A549 (cell line): ENCODE measurements at regions not wholly inside any gene's neighbourhood (a gene's known extent, or its start where the extent isn't known, plus 50 kb on each side); places are given as distances from the start of the nearest gene placed in this dataset.

Experiments
- ATAC-seq, 2 experiments: fragments of 200-7000 bp in 1 of 2; fragments of >200 bp in 1 of 2; cut with Nextera tagmentation in 1 of 2; cut with Tn5 transposase in 1 of 2; 3 replicates each; pipeline versions ENCODE4 v1.8.0 to v1.9.1; 2018 to 2020; ENCODE audit warnings: mild to moderate bottlenecking in 1 of 2, moderate library complexity in 1 of 2
- CTCF ChIA-PET: fragments of 300-600 bp; sonication (Branson Sonifier 250); formaldehyde crosslinking; extraction: SDS; loops from one replicate; lab custom pipeline; 2021; ENCODE audit warnings: antibody characterized with exemption, inconsistent platforms; lab: Yijun Ruan, JAX
- POLR2A ChIA-PET: fragments of 350-600 bp; formaldehyde crosslinking; extraction: SDS; loops from one replicate; lab custom pipeline; 2021; ENCODE audit warnings: antibody characterized with exemption, inconsistent platforms; lab: Yijun Ruan, JAX
- DNase-seq, 2 experiments: peaks; one replicate each; pipeline versions ENCODE4 v3.0.0 to v3.0.0-alpha.2; 2011 to 2016; ENCODE audit warnings: low read depth in 1 of 2, low spot score in 1 of 2
- FAIRE-seq: peaks from 2 replicates; lab custom pipeline; 2011; peaks lifted over from hg19 to GRCh38; lab: Jason Lieb, UNC
- H3K27ac ChIP-seq, 2 experiments: fragments of >200 bp; sonication (Bioruptor Twin); formaldehyde crosslinking; 3 replicates each; pipeline ENCODE4 v1.5.1; 2016 to 2017
- H3K4me1 ChIP-seq: fragments of >200 bp; sonication (Bioruptor Twin); formaldehyde crosslinking; 3 replicates; pipeline ENCODE4 v1.6.1; 2016
- H3K4me2 ChIP-seq: fragments of >200 bp; sonication (Bioruptor Twin); formaldehyde crosslinking; 3 replicates; pipeline ENCODE4 v1.6.1; 2016
- H3K4me3 ChIP-seq: fragments of >200 bp; sonication (Bioruptor Twin); formaldehyde crosslinking; 3 replicates; pipeline ENCODE4 v1.5.1; 2016
- H3K9me3 ChIP-seq: fragments of >200 bp; sonication (Bioruptor Twin); formaldehyde crosslinking; 3 replicates; pipeline ENCODE4 v1.6.1; 2016
- CBX2 ChIP-seq: fragments of 200-600 bp; sonication (generic); IDR thresholded peaks from 2 replicates; pipeline ENCODE4 v1.6.1; 2016; ENCODE audit warnings: low read depth, mild to moderate bottlenecking, borderline replicate concordance
- CBX8 ChIP-seq: fragments of 200-600 bp; sonication (generic); IDR thresholded peaks from 2 replicates; pipeline ENCODE4 v1.6.1; 2016
- CHD2 ChIP-seq: fragments of 150-350 bp; IDR thresholded peaks from 2 replicates; pipeline ENCODE4 v1.6.1; 2014; ENCODE audit warnings: low read length; ENCODE audit not compliant: partially characterized antibody
- CHD4 ChIP-seq: fragments of 200-600 bp; sonication (generic); IDR thresholded peaks from 2 replicates; pipeline ENCODE4 v1.6.1; 2016; ENCODE audit warnings: antibody characterized with exemption, mild to moderate bottlenecking, borderline replicate concordance
- EP300 ChIP-seq, 2 experiments: fragments of >200 bp; sonication (Bioruptor Twin); formaldehyde crosslinking; IDR thresholded peaks; 2 replicates in 1 of 2; 3 replicates in 1 of 2; pipeline ENCODE4 v1.6.1; 2016 to 2017
- FOSL2 ChIP-seq, 2 experiments: fragments of 450-650 bp in 1 of 2; fragments of >200 bp in 1 of 2; sonication (Bioruptor Twin) in 1 of 2; formaldehyde crosslinking; IDR thresholded peaks; 2 replicates each; pipeline versions ENCODE4 v1.5.0 to v1.6.1; 2016 to 2020; ENCODE audit warnings: mild to moderate bottlenecking in 1 of 2, moderate library complexity in 1 of 2
- FOXS1 ChIP-seq: fragments of 250-450 bp; sonication (Bioruptor Pico); IDR thresholded peaks from 2 replicates; pipeline ENCODE4 v1.5.0; 2020; ENCODE audit warnings: mild to moderate bottlenecking, moderate library complexity
- GATA3 ChIP-seq: IDR thresholded peaks from 2 replicates; pipeline ENCODE4 v1.6.1; 2012; ENCODE audit warnings: borderline replicate concordance
- HEYL ChIP-seq: fragments of 250-450 bp; sonication (Bioruptor Pico); IDR thresholded peaks from 2 replicates; pipeline ENCODE4 v1.8.0; 2021; ENCODE audit warnings: mild to moderate bottlenecking, moderate library complexity
- KDM1A ChIP-seq: fragments of 200-600 bp; sonication (generic); IDR thresholded peaks from 2 replicates; pipeline ENCODE4 v1.6.1; 2016; ENCODE audit warnings: low read depth, mild to moderate bottlenecking
- KDM5A ChIP-seq: fragments of 200-600 bp; sonication (generic); IDR thresholded peaks from 2 replicates; pipeline ENCODE4 v1.6.1; 2016; ENCODE audit warnings: antibody characterized with exemption, mild to moderate bottlenecking
- MYC ChIP-seq: IDR thresholded peaks from 2 replicates; pipeline ENCODE4 v1.6.1; 2012; ENCODE audit warnings: mild to moderate bottlenecking, inconsistent platforms, low read length, improper control_type of control experiment, borderline replicate concordance
- NR3C1 ChIP-seq: fragments of >200 bp; sonication (Bioruptor Twin); formaldehyde crosslinking; IDR thresholded peaks from 3 replicates; pipeline ENCODE4 v1.6.1; 2017
- PHF8 ChIP-seq: fragments of 200-600 bp; sonication (generic); IDR thresholded peaks from 2 replicates; pipeline ENCODE4 v1.6.1; 2016; ENCODE audit warnings: low read depth, mild to moderate bottlenecking, antibody characterized with exemption, moderate library complexity, borderline replicate concordance
- POLR2A ChIP-seq: IDR thresholded peaks from 2 replicates; pipeline ENCODE4 v1.6.1; 2012; ENCODE audit warnings: mild to moderate bottlenecking, low read length
- POLR2AphosphoS2 ChIP-seq: conservative IDR thresholded peaks from 2 replicates; pipeline ENCODE4 v1.6.1; 2012; ENCODE audit warnings: low read length, improper control_type of control experiment, inconsistent platforms
- RAD21 ChIP-seq, 2 experiments: fragments of >200 bp in 1 of 2; sonication (Bioruptor Twin) in 1 of 2; formaldehyde crosslinking in 1 of 2; IDR thresholded peaks in 1 of 2; conservative IDR thresholded peaks in 1 of 2; 2 replicates in 1 of 2; 3 replicates in 1 of 2; pipeline ENCODE4 v1.6.1; 2012 to 2018; ENCODE audit warnings: inconsistent platforms in 1 of 2
- RCOR1 ChIP-seq: fragments of 150-350 bp; IDR thresholded peaks from 2 replicates; pipeline ENCODE4 v1.6.1; 2014; ENCODE audit warnings: antibody characterized with exemption, low read length, low read depth
- TFCP2L1 ChIP-seq: fragments of 250-450 bp; sonication (Bioruptor Pico); IDR thresholded peaks from 2 replicates; pipeline ENCODE4 v1.5.0; 2021; ENCODE audit warnings: mild to moderate bottlenecking
- TP53 ChIP-seq: fragments of 250-450 bp; sonication (Bioruptor Pico); IDR thresholded peaks from 2 replicates; pipeline ENCODE4 v1.5.0; 2021; ENCODE audit warnings: mild to moderate bottlenecking, moderate library complexity
- ZC3H11A ChIP-seq: fragments of 450-650 bp; IDR thresholded peaks from 2 replicates; pipeline ENCODE4 v1.6.1; 2014; ENCODE audit warnings: antibody characterized with exemption, mild to moderate bottlenecking
- ZFP36 ChIP-seq: fragments of 450-650 bp; IDR thresholded peaks from 2 replicates; pipeline ENCODE4 v1.6.1; 2014; ENCODE audit warnings: borderline replicate concordance; ENCODE audit not compliant: partially characterized antibody
- ZNF302 ChIP-seq: fragments of 250-450 bp; sonication (Bioruptor Pico); IDR thresholded peaks from 2 replicates; pipeline ENCODE4 v1.9.0; 2021; ENCODE audit warnings: inconsistent platforms, mild to moderate bottlenecking, moderate library complexity
- WGBS: methylation state at CpG from one replicate; pipeline ENCODE4 v1.1.6; 2017; ENCODE audit errors: missing lambda C conversion rate; 5-methylcytosine and 5-hydroxymethylcytosine counted together
- TF ChIP-seq, protein P1 (sequence below): fragments of 150-350 bp; IDR thresholded peaks from 2 replicates; pipeline ENCODE4 v1.6.1; 2014; ENCODE audit warnings: low read depth, mild to moderate bottlenecking, low read length
- TF ChIP-seq, protein P2 (sequence below): fragments of >200 bp; sonication (Bioruptor Twin); formaldehyde crosslinking; IDR thresholded peaks from 3 replicates; pipeline ENCODE4 v1.6.1; 2016
- TF ChIP-seq, protein P3 (sequence below): fragments of 200-600 bp; sonication (generic); IDR thresholded peaks from 2 replicates; pipeline ENCODE4 v1.6.1; 2016; ENCODE audit warnings: antibody characterized with exemption, mild to moderate bottlenecking, moderate library complexity
- TF ChIP-seq, protein P4 (sequence below): fragments of 250-450 bp; sonication (Bioruptor Pico); IDR thresholded peaks from 2 replicates; pipeline ENCODE4 v1.5.0; 2020; ENCODE audit warnings: low read depth, mild to moderate bottlenecking, moderate library complexity

DNA sequence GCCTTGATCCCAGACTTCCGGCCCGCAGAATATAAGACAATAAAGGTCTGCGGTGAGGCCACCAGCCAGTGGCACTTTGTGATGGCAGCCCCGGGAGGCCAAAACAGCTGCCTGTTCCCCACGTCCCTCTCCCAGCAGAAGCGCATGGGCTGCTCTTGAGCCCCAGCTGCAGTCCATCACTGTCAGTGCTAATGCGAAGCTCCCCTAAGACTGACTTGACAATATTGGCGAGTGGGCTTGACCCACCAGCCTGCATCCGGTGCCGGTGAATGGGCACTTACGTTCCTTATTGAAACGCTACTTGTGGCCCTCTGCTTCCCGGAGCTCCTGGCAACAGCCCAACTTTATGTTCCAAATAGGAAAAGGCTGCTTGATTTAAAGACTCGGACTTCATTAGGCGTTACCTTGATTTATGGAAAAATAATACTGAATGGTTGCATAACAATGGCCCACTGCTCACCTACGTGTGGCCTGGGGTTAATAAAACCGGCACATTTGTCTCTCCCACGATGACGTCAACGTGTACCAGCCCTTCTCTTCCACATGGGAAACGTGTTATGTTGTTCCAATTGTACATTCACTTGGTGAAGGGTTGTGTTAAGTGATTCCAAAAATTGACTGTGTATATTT, 93.4 kb upstream of the SEPTIN5 start (continued):
- no peak for TF ChIP-seq POLR2AphosphoS2
- no peak for TF ChIP-seq MYC
- no peak for TF ChIP-seq POLR2A
- TF ChIP-seq, all 56 proteins: peak for 0

DNA sequence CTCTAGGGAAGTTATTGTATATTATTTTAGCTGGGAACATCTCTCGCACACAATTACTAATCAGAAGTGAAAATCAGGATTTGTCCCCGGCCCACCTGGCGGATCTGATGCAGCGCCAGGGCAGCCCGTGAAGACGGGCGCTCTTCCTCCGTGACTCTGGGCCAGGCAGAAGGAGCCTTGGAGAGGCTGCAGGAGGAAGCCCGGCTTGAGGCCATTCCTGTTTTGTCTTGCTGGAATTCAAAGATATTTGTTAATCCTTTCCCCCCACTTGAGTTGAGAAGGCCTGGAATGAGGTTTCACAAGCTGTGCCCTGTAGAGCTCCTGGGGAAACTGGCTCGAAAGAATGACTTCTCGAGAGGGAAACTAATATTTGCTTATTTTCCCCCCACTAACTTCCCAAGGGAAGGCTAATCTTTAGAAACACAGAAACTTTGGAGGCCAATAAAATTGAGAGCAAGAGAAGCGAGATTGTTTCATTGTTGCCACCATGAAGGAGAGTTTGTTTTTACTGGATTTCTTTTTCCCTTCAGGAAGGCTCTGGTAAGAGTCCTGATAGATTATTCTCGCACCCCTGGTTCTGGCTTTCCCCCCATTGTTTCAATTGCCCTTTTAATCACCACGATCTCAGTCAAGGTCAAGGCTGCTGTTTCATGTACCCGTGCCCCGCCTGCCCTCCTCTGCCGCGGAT, 92.8 kb upstream of the SEPTIN5 start:
- ChIA-PET POLR2A (no interaction called here), CTCF (interaction anchor here (4.7 kb wide), 1 partner anchor 9 kb away, joined by 26 read pairs; no protein-coding TSS in a partner anchor)
- Histone ChIP-seq H3K4me1 (no peaks in the 10 kb centered on the region), H3K27ac (no peak overlapping the region), H3K4me2 (no peak overlapping the region), H3K9me3 (no peaks in the 10 kb centered on the region), H3K4me3 (no peak overlapping the region)
- DNase-seq (no peak), ATAC-seq (no peak), FAIRE-seq (no peak)
- WGBS = 72% methylated on average over 16 of the region's 18 CpGs
- TF ChIP-seq FOSL2 (IDR thresholded peaks at IDR 0.05) (no peak), FOSL2 (CRISPR knock-in tag; IDR thresholded peaks at IDR 0.05) (no peak), ZFP36 (no peak), CBX8 (no peak), PHF8 (no peak), TP53 (CRISPR knock-in tag) (no peak), HEYL (CRISPR knock-in tag) (no peak), KDM1A (no peak), CBX2 (no peak), CHD2 (no peak), NR3C1 (no peak), FOXS1 (no peak), EP300 (IDR thresholded peaks at IDR 0.05) (no peak), ZC3H11A (no peak)
- TF ChIP-seq, protein P1, sequence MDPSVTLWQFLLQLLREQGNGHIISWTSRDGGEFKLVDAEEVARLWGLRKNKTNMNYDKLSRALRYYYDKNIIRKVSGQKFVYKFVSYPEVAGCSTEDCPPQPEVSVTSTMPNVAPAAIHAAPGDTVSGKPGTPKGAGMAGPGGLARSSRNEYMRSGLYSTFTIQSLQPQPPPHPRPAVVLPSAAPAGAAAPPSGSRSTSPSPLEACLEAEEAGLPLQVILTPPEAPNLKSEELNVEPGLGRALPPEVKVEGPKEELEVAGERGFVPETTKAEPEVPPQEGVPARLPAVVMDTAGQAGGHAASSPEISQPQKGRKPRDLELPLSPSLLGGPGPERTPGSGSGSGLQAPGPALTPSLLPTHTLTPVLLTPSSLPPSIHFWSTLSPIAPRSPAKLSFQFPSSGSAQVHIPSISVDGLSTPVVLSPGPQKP = no peak
- TF ChIP-seq, protein P2, sequence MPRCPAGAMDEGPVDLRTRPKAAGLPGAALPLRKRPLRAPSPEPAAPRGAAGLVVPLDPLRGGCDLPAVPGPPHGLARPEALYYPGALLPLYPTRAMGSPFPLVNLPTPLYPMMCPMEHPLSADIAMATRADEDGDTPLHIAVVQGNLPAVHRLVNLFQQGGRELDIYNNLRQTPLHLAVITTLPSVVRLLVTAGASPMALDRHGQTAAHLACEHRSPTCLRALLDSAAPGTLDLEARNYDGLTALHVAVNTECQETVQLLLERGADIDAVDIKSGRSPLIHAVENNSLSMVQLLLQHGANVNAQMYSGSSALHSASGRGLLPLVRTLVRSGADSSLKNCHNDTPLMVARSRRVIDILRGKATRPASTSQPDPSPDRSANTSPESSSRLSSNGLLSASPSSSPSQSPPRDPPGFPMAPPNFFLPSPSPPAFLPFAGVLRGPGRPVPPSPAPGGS = no peak
- TF ChIP-seq, protein P3, sequence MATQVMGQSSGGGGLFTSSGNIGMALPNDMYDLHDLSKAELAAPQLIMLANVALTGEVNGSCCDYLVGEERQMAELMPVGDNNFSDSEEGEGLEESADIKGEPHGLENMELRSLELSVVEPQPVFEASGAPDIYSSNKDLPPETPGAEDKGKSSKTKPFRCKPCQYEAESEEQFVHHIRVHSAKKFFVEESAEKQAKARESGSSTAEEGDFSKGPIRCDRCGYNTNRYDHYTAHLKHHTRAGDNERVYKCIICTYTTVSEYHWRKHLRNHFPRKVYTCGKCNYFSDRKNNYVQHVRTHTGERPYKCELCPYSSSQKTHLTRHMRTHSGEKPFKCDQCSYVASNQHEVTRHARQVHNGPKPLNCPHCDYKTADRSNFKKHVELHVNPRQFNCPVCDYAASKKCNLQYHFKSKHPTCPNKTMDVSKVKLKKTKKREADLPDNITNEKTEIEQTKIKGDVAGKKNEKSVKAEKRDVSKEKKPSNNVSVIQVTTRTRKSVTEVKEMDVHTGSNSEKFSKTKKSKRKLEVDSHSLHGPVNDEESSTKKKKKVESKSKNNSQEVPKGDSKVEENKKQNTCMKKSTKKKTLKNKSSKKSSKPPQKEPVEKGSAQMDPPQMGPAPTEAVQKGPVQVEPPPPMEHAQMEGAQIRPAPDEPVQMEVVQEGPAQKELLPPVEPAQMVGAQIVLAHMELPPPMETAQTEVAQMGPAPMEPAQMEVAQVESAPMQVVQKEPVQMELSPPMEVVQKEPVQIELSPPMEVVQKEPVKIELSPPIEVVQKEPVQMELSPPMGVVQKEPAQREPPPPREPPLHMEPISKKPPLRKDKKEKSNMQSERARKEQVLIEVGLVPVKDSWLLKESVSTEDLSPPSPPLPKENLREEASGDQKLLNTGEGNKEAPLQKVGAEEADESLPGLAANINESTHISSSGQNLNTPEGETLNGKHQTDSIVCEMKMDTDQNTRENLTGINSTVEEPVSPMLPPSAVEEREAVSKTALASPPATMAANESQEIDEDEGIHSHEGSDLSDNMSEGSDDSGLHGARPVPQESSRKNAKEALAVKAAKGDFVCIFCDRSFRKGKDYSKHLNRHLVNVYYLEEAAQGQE = no peak

DNA sequence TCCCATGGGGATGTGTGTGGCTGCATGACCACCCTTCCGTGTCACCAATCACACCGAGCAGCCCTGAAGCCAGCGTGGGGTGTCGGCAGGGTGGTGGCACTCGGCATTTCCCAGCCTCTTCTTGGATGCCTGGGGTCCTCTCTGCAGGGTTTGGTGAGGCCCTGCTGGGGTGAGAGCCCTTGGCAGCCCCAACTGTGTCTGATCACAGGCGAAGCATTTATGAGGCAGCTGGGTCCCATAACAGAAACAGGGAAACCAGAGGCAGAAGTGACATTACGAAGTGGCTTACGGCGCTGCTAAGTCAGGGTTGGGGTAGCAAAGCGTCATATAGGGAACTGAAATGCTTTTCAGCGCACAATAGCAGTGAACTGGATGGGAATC, 92.3 kb upstream of the SEPTIN5 start:
- H3K4me1 ChIP-seq = no peaks in the 10 kb centered on the region
- ChIA-PET POLR2A (no interaction called here), CTCF (interaction anchor here (4.7 kb wide), 1 partner anchor 9 kb away, joined by 26 read pairs; no protein-coding TSS in a partner anchor)
- 80% methylated on average over 7 of the region's 11 CpGs for WGBS
- H3K27ac ChIP-seq = no peak overlapping the region
- DNase-seq (no peak), FAIRE-seq (no peak), ATAC-seq (no peak)
- H3K4me2 ChIP-seq = no peak overlapping the region
- no peak overlapping the region for H3K4me3 ChIP-seq
- H3K9me3 ChIP-seq = no peaks in the 10 kb centered on the region
- TF ChIP-seq CHD4 (no peak), RAD21 (conservative IDR thresholded peaks at IDR 0.05 in 1 of 2, IDR thresholded peaks at IDR 0.05 in 1 of 2) (no peak), KDM5A (no peak), ZC3H11A (no peak), ZNF302 (CRISPR knock-in tag) (no peak), RCOR1 (no peak), MYC (no peak), CHD2 (no peak), GATA3 (no peak), TFCP2L1 (CRISPR knock-in tag) (no peak), ZFP36 (no peak)
- TF ChIP-seq, protein P4, sequence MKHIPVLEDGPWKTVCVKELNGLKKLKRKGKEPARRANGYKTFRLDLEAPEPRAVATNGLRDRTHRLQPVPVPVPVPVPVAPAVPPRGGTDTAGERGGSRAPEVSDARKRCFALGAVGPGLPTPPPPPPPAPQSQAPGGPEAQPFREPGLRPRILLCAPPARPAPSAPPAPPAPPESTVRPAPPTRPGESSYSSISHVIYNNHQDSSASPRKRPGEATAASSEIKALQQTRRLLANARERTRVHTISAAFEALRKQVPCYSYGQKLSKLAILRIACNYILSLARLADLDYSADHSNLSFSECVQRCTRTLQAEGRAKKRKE (CRISPR knock-in tag) = no peak
- TF ChIP-seq, protein P2 = no peak
